GM18867 (cell line): ENCODE measurements at regions not wholly inside any gene's neighbourhood (a gene's known extent, or its start where the extent isn't known, plus 50 kb on each side); places are given as distances from the start of the nearest gene placed in this dataset.

Experiments
- ATAC-seq: cut with Tn5 transposase; IDR thresholded peaks from one replicate; pipeline ENCODE4 v1.9.1; 2021; ENCODE audit warnings: mild to moderate bottlenecking, moderate library complexity; ENCODE audit not compliant: unreplicated experiment

DNA sequence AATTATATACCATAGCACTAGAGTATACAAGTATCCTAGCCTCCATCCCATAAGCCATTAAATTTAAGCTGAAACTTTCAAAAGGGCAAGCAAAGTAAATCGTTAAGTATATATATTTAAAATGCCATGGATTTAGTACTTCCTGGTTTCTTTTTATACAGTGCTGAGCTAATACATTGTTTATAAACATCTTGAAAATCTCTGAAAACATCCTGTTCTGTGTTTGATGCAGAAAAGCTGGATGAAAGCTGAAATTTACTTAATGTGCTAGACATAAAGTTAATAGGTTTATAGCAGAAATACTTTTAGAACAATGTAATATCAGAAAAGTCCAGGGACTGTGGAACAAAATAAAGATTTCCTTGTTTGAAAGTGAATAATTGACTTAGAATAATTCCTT, 875.4 kb downstream of the SLITRK6 start:
- no peak for ATAC-seq

DNA sequence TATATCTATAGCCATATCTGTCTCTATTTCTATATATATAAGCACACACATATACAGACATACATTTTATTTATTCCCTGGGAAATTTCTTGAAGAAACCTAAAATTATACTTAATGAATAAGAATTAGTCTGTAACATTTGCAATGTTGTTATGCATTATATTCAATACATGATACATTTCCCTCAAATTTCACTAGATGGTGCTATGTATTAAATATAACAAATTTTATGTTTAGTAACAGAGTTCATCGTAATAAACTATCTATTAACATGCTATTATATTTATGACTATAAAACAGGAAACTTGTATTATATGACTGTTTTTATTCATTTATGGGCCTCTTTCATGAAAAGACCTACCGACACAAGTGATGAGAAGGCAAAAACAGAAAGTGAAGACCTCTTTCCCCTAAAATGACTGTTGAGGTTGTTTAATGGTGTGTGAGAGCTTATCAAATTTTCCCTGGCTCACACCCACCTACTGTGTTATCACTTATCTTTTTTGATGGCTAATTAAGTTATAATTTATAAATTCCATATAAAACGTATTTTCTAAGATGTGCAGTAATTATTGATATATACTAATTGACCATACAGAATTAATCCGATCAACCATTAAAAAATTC, 881.9 kb downstream of the SLITRK6 start:
- no peak for ATAC-seq

DNA sequence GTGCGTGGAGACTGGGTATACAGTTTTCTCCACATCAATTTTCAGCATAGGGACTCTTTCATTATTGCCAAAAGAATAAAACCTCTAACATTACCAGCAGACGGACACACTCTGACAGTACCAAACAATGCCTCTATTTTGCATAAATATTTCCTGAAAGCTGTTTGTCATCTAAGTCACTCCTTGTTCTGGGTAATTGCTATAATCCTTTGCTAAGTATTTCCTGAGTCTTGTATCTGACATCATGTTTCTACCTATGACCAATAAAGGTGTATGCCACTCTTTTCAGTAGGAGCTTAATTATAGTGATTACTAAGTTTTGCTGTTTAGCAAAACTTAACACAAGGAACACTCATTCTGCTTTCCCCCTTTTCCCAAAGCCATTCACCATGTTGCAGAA, 886.5 kb downstream of the SLITRK6 start:
- no peak for ATAC-seq

DNA sequence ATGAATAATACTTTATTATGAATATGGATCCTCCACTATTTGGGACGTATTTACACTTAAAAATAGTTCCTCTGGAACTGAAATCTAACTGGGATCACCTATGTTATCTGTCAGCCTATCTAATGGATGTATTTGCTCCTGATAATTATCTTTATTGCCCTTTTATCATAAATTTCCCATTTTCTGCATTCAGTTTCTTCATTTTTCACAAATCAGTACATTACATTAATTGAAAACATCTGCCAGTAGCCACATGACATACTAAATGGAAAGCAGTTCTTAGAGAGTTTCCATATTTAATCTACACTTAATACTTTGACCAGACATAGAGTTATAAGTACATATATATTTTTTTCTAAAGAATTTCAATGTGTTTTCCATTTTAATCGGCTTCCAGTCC, 888.8 kb downstream of the SLITRK6 start:
- ATAC-seq = no peak

DNA sequence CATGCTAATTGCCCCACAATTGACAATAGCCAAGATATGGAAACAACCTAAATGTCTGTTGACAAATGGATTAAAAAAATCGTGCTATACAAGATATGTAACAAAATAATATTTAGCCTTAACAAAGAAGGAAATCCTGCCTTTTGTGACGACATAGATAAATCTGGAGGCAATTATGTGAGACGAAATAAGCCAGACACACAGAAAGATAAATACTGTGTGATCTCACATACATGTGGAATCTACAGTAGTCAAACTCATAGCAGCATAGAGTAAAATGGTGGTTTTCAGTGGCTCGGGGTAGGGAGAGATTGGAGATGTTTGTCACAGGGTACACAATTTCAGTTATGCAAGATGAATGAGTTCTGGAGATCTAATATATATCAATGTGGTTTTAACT, 895.8 kb downstream of the SLITRK6 start:
- ATAC-seq = no peak

DNA sequence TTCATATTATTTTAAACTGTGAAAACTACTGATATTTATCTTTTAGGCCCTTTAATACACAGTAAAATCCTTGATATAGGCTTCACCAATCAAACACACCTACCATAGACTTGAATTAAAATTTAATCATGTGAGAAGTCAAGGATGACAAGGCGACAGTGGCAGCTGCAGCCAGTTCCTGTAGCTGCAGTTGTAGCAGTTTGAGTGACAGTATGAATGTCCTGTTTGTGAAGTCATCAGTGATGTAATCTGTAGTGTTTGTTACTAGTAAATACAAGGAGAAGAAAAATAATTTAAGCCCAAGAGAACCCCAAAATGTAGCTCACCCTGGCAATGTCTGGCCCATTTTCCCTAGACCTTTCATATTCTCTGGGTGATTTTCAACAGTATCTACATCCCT, 897.0 kb downstream of the SLITRK6 start:
- ATAC-seq = no peak

DNA sequence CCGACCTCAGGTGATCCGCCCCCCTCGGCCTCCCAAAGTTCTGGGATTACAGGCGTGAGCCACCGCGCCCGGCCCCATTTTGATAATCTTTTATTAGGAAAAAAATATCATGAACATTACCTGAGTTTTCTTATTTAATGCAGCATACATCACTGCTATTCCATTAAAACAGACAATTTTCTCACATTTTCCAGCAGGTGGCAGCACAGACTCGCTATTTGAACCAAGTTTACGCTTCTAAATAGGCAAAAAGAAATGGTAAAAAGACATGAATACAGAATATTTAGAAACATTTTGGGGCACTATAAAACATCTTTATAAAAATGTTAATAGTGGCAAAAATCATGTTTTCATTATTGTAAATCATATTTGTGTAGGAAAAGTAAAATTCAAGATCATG, 903.1 kb downstream of the SLITRK6 start:
- ATAC-seq = no peak

DNA sequence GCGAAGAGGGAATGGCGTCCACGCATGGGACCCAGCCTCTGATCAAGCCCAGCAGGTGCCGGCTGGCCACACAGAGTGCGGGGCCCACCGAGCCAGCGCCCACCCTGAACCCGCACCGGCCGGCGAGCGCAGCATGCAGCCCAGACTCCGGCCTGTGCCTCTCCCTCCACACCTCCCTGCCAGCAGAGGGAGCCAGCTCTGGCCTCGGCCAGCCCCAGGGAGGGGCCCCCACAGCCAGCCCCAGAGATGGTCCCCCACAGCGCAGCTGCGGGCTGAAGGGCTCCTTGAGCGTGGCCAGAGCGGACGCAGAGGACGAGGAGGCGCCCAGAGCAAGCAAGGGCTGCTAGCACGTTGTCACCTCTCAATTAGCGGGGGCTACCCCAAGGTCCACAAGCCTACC, 904.5 kb downstream of the SLITRK6 start:
- ATAC-seq = no peak

DNA sequence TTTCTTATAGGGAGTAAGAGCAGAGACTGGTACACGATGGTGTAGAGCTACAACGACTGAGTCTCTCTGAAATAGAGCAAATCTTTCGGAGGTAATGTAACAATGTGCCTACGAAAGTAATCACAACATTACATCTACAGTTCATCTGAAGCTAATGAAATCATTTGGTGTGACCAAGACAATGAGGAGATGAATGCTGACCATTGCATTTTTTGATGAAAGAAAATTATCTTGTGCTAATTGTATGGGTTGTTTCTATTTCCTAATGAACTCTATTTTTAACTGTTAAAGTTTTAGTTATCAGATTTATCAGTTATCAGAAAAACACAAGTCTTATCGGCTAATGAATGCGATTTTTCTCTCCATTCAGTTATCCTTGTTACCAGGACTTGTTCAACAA, 913.4 kb downstream of the SLITRK6 start:
- ATAC-seq = no peak

DNA sequence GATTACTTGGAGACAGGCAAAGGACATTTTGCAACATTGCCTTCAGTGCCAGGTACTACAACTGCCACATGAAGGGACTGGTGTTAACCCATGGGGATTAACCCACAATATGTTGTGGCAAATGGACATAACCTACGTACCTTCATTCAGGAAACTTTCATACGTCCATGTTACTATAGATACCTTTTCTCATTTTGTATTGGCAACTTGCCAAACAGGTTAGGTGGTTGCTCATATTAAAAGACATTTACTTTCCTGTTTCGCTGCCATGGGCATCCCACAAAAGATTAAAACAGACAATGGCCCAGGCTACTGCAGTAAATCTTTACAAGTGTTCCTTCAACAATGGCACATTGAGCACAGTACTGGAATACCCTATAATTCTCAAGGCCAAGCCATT, 925.3 kb downstream of the SLITRK6 start:
- ATAC-seq = no peak

DNA sequence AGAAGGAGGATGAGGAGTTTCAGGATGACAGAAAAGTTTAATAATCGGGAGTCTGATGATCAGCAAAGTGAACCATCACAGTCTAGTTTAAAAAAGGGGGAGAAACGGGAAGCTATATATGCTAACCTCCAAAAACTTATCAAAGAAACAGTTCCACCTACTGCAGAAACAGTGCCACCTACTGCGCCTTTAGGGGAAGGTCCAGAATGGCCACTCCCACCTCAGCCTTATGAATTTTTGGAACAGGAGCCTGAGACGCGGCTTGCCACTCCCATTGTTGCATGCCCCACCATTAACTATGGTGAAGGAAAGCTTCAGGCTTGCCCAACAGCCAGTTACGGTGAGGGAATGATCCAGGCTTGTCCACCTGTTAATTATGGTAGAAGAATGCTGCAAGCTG, 929.0 kb downstream of the SLITRK6 start:
- ATAC-seq = no peak

DNA sequence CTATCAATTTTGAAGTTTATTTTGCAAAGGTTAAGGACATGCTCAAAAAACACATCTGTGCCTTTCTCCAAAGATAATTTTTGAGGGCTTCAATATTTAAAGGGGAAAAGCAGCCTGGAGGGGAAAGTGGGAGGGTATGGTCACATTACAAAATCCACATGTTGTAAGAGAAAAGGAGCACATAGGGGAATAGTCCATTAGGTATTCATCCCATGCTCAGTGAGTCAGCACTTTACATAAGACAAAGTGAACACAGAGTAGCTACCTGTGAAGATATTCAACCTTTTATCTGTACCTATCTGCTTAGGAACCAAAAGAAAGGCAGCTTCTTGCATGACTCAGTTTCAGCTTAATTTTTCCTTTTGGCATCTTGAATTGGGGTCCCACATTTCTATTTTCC, 932.0 kb downstream of the SLITRK6 start:
- no peak for ATAC-seq

DNA sequence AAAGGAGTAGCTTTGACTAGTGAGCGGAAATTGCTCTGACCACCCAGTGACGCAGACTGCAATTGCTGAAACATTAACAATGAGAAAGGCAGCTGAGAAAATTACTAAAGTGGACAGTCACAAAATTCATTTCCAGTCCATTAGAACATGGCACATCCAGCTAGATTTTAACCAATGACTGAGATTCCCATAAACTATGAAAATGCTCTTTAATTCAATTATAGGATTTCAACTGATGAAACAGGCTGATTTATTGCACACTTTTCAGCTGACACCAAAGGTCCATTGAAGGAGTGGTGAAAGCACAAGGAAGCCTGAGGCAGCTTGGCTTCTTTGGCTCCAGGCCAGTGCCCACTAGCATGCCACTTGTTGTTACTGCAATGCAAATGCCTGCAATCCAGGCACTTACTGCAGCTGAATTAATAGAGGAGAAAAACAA, 933.4 kb downstream of the SLITRK6 start:
- ATAC-seq = no peak

DNA sequence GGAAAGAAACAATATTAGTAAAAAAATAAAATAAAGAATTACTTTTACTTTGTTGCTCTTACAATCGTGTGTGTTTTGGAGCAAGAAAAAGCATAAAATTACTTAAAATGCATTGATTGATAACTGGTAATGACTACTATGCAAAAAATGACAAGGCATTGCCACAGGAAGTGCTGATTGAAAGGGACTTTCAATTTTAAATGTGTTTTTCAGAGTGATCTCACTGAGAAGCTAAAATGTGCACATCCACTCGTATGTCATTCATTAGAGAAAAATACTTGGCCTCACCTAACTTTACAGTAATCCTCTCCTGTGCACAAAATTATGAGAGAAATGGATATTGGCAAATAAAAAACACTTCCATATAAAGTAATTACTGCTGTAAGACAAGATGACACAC, 934.9 kb downstream of the SLITRK6 start:
- ATAC-seq = no peak

DNA sequence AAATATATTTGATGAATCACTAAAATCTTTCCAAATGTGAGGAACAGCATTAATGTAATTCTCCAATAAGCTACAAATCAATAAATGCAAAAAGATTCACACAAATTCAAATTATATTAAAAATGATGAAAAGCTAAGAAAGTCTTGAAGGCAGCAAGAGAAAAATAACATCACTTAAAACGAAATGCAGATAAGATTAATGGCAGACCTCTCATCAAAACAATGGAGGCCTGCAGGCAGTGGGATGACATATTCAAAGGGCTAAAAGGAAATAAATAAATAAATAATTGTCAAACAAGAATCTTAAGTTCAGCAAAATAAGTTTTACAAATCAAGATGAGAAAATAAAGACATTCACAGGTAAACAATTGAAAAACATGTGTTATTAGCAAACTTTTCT, 952.1 kb downstream of the SLITRK6 start:
- ATAC-seq = no peak

DNA sequence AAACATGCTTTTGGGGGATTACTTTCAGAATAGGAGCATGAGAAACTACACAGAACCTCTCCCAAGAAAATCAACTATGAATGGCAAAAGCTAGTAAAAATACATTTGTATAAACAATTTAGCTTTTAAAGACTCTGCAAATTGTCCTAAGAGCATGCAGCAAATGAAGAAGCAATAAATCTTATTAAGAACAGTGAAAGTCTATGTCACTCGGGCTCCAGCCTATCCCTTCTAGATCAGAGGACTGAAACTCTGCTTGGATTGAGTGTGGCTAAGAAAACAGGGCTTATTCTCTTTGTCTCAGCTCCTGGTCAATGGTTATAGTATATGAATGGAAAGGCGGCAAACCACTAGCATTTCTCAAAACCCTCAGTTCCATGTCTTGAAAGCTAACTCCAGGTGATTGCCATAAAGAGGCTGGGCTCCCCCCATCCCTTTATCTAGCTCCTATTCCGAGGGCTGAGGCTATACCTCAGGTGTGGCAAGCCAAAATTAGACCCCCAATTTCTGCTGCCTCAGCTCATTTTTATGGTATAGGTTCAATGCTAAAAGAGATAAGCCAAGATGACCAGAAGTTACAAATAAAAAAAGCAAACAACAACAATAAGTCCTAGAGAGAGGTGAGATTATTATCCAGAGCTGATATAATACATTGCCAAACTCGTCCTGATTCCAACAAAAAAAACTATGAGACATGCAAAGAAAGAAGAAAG, 953.2 kb downstream of the SLITRK6 start:
- no peak for ATAC-seq

DNA sequence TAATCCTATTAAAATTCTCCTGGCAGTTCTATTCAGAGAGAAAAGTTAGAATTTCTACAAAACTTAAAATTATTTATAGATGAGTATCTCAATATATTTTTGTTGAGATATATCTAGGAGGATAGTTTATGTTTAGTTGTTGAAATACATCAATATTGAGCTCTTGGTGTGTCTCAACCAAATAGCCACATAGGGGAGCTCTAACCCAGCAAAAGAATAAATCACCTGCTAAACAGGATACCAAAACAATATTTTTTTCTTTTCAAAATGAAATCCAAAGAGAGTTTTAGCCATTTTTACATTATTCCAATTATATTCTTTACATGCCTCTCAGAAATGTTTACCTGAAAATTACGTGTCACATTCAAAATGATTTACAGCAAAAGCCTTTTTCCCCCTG, 954.7 kb downstream of the SLITRK6 start:
- no peak for ATAC-seq

DNA sequence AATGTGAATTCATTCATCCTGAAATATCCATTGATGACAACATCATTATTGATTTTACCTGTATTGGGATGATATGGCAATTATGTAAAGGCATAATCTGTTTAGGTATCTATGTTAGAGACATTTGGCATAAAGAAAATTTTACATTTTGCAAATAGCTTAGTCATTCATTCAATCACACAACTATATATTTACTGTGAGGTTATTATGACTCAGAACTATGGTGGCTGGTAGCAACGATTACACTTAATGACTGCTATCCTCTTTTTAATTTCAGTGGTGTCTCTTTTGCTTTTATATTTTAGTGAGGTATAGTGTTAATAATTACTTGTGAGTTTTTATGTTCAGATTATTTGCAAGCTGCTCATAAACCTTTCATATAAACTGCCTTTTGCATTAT, 955.9 kb downstream of the SLITRK6 start:
- no peak for ATAC-seq

DNA sequence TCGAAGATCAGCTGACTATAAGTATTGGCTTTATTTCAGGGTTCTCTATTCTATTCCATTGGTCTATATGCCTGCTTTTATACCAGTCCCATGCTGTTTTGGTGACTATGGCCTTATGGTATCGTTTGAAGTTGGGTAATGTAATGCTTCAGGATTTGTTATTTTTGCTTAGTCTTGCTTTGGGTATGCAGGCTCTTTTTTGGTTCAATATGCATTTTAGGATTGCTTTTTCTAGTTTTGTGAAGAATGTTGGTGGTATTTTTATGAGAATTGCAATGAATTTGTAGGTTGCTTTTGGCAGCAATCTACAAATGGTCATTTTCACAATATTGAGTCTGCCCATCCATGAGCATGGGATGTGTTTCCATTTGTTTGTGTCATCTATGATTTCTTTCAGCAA, 951.9 kb upstream of the SLITRK1 start:
- no peak for ATAC-seq

DNA sequence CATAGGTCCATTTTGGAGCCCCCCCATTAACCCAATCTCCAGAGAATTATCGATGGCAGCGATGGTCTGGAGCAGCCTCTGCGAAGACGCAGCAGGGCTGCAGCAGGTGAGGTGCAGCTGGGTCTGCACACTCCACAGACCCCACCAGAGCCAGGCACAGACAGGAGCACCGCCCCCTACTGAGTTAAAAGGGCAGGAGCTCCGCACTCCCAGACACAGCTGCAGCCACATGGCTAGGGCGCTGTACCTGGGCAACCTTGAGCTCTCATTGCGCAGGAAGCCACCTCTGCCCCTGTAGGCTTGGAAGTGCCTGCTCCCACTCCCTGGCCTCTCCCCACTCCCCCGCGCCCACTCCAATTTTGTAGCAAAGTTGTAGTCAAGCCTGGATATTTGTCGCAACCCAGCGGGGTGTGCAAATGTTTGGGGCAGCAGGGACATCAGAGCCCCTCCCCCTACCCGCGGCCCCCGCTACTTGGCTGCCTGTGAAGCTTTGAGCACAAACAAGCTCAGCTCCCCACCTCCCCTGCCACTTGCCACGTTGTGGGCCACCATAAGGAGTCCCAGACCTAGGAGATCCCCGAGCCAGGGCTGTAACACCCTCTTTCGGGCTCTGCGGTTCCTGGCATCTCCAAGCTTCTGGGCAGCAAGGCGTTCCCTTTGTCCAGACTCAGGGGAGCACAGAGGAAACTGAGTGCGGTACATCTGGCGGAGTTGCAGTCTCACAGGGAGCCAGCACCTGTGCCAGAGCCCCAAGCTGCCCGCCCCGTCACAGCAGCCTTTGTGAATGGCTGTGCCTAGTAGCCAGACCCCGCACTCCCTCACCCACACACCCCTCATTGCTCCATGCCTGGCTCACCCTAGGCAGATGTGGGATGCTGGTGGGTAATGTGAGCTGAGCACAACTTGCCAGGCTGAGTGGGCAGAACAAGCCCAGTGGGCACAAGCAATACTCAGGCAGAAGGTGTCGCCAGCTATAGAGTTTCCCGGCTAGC, 949.7 kb upstream of the SLITRK1 start:
- no peak for ATAC-seq

DNA sequence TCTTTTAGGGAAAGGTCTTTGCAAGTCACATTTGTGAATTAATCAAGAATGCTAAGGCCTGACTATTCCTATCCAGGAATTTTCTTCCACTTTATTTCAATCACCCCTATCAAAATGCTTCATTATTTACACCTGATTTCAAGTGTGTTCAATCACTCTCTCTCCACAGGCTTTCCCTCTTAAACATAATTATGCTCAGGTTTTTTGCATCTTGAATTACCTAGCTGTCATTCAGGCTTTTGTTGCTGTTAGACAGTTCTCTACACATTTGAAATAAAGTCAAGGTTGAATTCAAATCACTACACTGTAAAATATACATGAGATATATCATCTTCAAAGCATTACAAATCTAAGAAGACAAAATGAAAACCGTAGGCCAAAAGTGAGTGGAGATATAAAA, 941.3 kb upstream of the SLITRK1 start:
- no peak for ATAC-seq

DNA sequence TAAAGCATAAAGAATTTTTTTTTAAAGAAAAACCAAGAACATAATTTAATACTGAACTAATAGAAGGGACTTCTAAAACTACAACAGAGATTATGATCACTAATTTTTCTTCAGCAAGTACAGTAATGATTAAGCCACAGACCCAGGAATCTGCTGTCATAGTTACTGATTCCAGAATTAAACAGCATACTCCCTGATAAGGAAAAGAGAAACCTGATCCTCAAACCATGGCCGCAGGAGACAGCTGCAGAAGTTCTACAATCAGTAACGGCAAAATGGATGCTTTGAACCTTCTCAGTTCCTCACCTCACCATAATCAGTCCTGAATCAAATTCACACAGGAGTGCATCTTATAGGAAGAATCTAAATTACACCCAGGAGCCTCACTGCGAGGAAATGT, 939.0 kb upstream of the SLITRK1 start:
- no peak for ATAC-seq
